ENCODE measurements at regions not wholly inside any gene's neighbourhood (a gene's known extent, or its start where the extent isn't known, plus 50 kb on each side); places are given as distances from the start of the nearest gene placed in this dataset.

DNA sequence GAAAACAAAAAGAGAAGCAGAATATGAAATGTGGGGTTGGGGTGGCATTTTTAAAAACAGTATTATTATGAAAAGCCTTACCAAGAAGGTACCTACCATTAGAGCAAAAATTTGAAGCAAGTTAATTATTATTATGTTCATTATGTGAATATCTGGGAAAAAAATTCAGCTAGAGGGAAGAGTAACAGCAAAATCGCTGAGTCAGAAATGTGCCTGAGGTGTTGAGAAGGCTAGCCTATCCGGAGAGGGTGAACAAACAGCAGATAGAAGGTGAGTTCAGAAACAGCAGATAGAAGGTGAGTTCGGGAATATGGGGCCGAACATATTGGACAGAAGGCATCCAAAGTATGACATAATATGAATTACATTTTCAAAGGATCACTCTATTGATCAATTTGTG, 536.8 kb upstream of the ANO5 start:
- TF ChIP-seq EZH2phosphoT487 (IDR thresholded peaks at IDR 0.05; ENCODE audit: borderline replicate concordance, low read length) = no peak
- TF ChIP-seq, protein P1, sequence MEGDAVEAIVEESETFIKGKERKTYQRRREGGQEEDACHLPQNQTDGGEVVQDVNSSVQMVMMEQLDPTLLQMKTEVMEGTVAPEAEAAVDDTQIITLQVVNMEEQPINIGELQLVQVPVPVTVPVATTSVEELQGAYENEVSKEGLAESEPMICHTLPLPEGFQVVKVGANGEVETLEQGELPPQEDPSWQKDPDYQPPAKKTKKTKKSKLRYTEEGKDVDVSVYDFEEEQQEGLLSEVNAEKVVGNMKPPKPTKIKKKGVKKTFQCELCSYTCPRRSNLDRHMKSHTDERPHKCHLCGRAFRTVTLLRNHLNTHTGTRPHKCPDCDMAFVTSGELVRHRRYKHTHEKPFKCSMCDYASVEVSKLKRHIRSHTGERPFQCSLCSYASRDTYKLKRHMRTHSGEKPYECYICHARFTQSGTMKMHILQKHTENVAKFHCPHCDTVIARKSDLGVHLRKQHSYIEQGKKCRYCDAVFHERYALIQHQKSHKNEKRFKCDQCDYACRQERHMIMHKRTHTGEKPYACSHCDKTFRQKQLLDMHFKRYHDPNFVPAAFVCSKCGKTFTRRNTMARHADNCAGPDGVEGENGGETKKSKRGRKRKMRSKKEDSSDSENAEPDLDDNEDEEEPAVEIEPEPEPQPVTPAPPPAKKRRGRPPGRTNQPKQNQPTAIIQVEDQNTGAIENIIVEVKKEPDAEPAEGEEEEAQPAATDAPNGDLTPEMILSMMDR (IDR thresholded peaks at IDR 0.05; ENCODE audit: low read depth, low read length, poor library complexity, severe bottlenecking) = no peak
